Astrocyte of the cerebellum (primary cell): ENCODE measurements at regions not wholly inside any gene's neighbourhood (a gene's known extent, or its start where the extent isn't known, plus 50 kb on each side); places are given as distances from the start of the nearest gene placed in this dataset.
"Not testable (repeated sequence)": the region's sequence is repeated elsewhere in the genome, so short reads cannot be mapped to it uniquely, and the experiment has no call there.

Experiments
- DNase-seq: peaks from one replicate; pipeline ENCODE4 v3.0.0-alpha.2; 2011; ENCODE audit warnings: low read depth
- H3K4me3 ChIP-seq: 2 replicates; pipeline ENCODE4 v1.5.1; 2011; ENCODE audit warnings: mild to moderate bottlenecking, low read depth, low read length, moderate library complexity
- CTCF ChIP-seq: IDR thresholded peaks from 2 replicates; pipeline ENCODE4 v1.5.1; 2012; ENCODE audit warnings: low read length, low read depth, moderate library complexity, mild to moderate bottlenecking; ENCODE audit errors: missing control alignments
- in situ Hi-C: cut with HindIII; loops from 2 replicates; pipeline ENCODE4 v1.10.0; 2017; ENCODE audit warnings: low sequenced_read_pairs

- no peak for TF ChIP-seq CTCF
- no peak overlapping the region for H3K4me3 ChIP-seq
- in situ Hi-C loops = no loop called here
- DNase-seq = no peak
These were observed 62.0 kb upstream of the CSRP2 start for GRCh38 chr12:76940671-76941445.

GRCh38 chr12:76939701-76940100, 60.9 kb upstream of the CSRP2 start:
- H3K4me3 ChIP-seq = no peak overlapping the region
- in situ Hi-C loops = no loop called here
- no peak for DNase-seq
- TF ChIP-seq CTCF = no peak

GRCh38 chr12:76936275-76937193, 57.7 kb upstream of the CSRP2 start:
- H3K4me3 ChIP-seq = no peak overlapping the region
- in situ Hi-C loops = no loop called here
- TF ChIP-seq CTCF = no peak
- DNase-seq = no peak

- H3K4me3 ChIP-seq, in situ Hi-C loops, DNase-seq: not testable (repeated sequence)
These were observed 54.6 kb upstream of the CSRP2 start for GRCh38 chr12:76933392-76933791.

- in situ Hi-C loops = no loop called here
- TF ChIP-seq CTCF = no peak
- DNase-seq = no peak
- H3K4me3 ChIP-seq = no peak overlapping the region
These were observed 50.7 kb upstream of the CSRP2 start for GRCh38 chr12:76929499-76929898.
